HT-29 (cell line): ENCODE measurements at regions not wholly inside any gene's neighbourhood (a gene's known extent, or its start where the extent isn't known, plus 50 kb on each side); places are given as distances from the start of the nearest gene placed in this dataset.

ENCODE experiments used
- DNase-seq: peaks from one replicate; pipeline ENCODE4 v3.0.0-alpha.2; 2015; ENCODE audit warnings: low spot score

GRCh38 chr6:49110916-49111315 is 352.1 kb downstream of the MMUT start:
- no peak for DNase-seq

GRCh38 chr6:49097664-49098063 is 365.4 kb downstream of the MMUT start:
- peak; percentile 28 for DNase-seq

GRCh38 chr6:49097116-49097515 is 365.9 kb downstream of the MMUT start:
- no peak for DNase-seq

- no peak for DNase-seq
Measured at GRCh38 chr6:49088631-49089030, 374.4 kb downstream of the MMUT start.

- no peak for DNase-seq
Measured at GRCh38 chr6:49087369-49087768, 375.7 kb downstream of the MMUT start.

- DNase-seq, result no peak
Measured at GRCh38 chr6:49082611-49083010, 380.4 kb downstream of the MMUT start.

- DNase-seq, result no peak
Measured at GRCh38 chr6:49072885-49073620, 390.0 kb downstream of the MMUT start.

GRCh38 chr6:49072146-49072545 is 390.9 kb downstream of the MMUT start:
- DNase-seq, result no peak

GRCh38 chr6:49070411-49070810 is 392.6 kb downstream of the MMUT start:
- no peak for DNase-seq

- DNase-seq, result no peak
Measured at GRCh38 chr6:49054311-49054710, 408.7 kb downstream of the MMUT start.

- no peak for DNase-seq
Measured at GRCh38 chr6:49052901-49053300, 410.2 kb downstream of the MMUT start.

GRCh38 chr6:49051281-49051680 is 411.8 kb downstream of the MMUT start:
- no peak for DNase-seq

GRCh38 chr6:49050584-49050983 is 412.5 kb downstream of the MMUT start:
- DNase-seq, result no peak

- no peak for DNase-seq
Measured at GRCh38 chr6:49038294-49038822, 424.7 kb downstream of the MMUT start.

GRCh38 chr6:49030251-49031020 is 432.6 kb downstream of the MMUT start:
- DNase-seq, result no peak

GRCh38 chr6:49027644-49028043 is 435.4 kb downstream of the MMUT start:
- no peak for DNase-seq

- DNase-seq, result no peak
Measured at GRCh38 chr6:49025273-49026240, 437.5 kb downstream of the MMUT start.

- DNase-seq, result no peak
Measured at GRCh38 chr6:49004801-49005200, 458.3 kb downstream of the MMUT start.

GRCh38 chr6:49003348-49003747 is 459.7 kb downstream of the MMUT start:
- DNase-seq, result no peak

- DNase-seq, result no peak
Measured at GRCh38 chr6:49001856-49002541, 461.1 kb downstream of the MMUT start.

- DNase-seq, result no peak
Measured at GRCh38 chr6:48998574-48998973, 464.5 kb downstream of the MMUT start.
